HG03108 (cell line): ENCODE measurements at regions not wholly inside any gene's neighbourhood (a gene's known extent, or its start where the extent isn't known, plus 50 kb on each side); places are given as distances from the start of the nearest gene placed in this dataset.

ENCODE experiments used
- ATAC-seq: cut with Tn5 transposase; IDR thresholded peaks from one replicate; pipeline ENCODE4 v1.9.1; 2021; ENCODE audit warnings: moderate library complexity; ENCODE audit not compliant: unreplicated experiment

DNA sequence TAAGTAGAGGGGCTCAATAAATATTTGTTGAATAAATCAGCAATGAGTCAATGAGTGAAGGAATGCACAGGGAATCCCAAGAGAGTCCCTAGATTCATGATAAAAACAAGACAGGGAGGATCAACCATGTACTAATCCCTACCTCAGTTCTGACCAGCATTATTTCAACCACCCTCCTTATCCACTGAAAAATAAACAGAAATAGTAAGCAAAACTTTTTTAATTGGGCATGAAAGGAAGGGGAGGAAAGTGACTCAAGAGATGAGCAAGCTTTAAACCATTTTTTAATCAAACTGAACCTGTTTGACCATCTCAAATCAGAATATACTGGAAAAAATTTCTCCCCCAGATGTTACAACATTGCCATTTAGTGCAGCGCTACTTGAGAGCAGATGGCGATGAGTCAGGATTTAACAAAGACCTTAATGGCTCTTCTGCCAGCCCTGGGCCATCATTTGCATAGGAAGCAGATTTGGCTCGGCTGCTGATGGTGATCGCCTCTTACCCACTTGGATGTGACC is 194.8 kb upstream of the SLC30A5 start:
- ATAC-seq = no peak

DNA sequence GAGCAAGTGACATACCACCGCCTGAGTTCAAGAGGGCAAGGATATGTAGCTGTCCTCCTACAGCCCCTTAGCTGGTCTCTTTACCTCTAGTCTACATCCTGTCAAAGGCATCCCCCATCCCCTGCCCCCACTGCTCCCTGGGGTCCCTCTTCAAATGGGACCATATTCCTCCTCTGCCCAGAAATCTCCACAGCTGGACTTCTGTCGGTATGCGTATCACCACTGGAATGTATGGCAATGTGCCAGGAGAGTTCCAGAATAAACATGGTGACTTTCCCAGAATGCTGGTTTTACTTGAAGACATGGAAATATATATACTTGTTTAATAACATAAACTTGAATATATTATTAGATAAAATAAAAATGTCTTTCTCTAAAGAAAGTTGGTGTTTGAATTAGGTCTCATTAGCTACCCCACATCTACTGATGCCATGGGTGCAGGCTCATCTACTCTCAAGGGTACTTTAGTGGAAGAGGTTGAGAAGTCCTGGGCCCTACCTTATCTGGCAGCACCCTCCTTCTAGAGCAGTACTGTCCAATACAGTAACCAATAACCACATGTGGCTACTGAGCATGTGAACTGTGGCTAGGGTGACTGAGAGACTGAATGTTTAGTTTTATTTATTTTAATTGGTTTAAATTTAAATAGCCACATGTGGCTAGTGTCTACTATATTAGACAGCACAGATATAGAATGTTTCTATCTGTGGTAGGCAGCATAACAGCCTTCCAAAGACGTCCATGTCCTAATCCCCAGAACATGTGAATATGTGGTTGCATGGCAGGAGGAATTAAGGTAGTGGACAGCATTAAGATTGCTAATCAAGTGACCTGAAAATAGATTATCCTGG is 181.7 kb upstream of the SLC30A5 start:
- ATAC-seq = no peak

DNA sequence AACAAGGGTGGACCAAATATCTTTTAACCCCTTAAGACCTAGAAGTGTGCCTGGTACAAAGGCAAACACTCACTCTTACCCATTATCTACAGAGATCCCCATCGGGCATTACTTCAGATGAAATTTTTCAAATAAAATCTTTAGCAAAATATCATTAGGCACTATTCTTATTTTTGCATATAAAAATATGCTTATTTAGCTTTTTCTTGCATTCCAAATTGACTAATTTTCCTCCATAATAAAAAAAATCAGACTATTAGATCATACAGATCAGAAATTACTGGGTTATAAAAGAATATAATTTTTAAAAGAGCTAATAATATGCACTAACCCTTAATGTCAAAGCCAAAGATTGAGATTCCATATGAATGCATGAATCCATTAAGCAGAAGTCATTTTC is 178.7 kb upstream of the SLC30A5 start:
- no peak for ATAC-seq

DNA sequence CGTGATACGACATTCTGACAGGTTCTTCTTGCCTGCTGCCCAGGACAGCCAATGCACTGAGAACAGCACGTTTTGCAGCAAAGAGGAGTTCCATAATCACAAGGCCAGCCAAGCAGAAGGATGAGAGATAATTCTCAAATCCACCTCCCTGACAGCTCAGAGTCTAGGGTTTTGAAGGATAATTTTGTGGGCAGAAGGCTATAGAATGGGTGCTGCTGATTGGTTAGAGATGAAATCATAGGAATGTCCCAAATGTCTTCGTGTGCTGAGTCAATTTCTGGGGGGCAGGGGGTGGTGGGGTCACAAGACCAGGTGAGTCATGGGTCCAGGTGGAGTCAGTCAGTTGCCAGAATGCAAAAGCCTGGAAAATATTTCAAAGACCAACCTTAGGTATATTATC is 175.5 kb upstream of the SLC30A5 start:
- ATAC-seq = no peak

DNA sequence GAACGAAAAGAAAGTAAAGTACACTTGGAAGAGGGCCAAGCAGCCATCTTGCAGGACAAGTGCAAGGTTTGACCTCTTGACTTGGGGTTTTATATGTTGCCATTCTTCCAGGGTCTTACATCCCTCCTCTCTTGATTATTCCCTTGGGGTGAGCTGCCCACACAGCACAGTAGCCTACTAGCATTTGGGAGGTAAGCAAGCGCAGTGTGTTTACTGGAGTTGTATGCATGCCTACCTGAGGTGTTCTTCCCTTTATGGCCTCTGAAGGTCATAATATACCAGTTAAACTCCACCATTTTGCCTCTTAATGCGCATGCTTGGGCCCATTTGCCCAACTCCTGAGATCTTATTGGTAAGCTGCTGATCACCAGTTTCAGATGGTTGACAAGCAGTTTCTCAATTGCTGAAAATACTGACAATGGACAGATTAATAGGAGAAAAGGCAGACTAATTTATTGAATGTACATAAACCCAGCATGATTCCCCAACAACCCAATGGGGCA is 173.8 kb upstream of the SLC30A5 start:
- ATAC-seq = no peak

DNA sequence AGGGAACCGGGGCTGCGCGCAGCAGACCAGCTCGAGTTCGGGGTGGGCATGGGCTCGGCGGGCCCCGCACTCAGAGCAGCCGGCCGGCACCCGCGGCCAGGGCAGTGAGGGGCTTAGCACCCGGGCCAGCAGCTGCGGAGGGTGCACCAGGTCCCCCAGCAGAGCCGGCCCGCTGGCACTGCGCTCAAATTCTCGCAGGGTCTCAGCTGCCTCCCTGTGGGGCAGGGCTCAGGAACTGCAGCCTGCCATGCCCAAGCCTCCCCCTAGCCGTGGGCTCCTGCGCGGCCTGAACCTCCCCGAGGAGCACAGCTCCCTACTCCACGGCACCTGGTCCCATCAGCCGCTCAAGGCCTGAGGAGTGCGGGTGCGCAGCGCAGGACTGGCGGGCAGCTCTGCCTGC is 172.9 kb upstream of the SLC30A5 start:
- no peak for ATAC-seq

DNA sequence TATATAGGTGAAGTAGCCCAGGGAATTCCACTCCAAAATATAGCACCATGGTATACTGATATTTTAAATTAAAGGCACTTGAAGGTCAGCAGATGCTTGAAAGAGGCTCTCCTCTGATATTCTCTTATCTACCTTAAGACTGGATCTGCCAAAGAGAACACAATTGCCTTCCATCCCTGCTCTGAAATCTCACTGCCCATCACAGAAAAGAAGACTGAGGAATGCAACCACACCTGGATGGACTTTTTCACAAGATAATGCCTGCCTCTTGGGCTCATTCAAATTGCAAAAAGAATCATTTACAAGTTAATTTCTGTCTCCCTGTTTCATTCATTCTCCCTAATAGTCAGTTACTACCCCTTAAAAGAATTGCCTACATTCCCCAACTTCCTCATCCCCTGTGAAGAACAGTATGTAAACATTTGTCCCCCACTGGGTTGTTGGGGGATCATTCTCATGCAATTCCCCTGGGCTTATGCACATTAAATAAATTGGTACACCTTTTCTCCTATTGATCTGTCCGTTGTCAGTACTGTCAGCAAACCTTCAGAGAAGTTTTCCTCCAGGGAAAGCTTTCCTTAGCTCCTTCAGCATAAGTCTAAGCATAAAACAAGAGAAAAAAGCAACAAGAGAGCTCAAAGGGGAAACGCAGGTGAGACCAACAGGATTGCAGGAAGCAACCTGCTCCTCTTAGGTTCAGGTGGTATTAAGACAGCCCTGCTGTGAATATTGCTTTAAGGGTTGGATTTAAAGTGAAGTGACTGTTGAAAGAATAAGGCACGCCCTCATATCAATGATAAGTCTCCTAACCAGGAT is 171.4 kb upstream of the SLC30A5 start:
- no peak for ATAC-seq

DNA sequence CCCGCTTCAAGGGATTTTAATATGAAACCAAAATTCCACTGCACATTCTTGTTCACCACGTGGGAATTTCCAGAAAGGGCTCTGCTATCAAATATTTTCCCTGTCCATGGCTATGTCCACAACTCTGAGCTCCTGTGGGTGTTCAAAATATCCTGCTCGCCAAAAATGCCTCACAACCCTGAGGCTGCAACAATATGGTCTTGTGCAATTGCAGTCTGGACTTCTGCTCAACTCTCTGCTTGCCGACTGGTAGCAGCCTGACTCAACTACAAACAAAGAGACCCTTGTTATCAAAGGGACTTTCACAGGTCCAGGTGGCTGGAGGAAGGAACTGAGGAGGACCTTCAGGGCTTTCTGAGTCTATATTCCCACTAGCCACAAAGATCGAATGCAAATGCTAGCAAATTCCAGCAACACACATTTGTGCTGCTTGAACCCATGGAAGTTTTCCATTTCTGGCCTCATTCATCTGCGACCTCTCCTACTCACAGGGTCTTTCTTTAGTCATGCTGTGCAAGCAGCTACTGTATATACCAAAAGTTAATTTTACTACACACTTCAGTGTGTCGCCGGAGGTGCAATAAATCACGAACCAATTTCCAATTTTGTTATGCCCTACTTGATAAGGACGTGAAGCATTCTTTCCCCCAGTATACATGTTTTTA is 169.2 kb upstream of the SLC30A5 start:
- no peak for ATAC-seq

DNA sequence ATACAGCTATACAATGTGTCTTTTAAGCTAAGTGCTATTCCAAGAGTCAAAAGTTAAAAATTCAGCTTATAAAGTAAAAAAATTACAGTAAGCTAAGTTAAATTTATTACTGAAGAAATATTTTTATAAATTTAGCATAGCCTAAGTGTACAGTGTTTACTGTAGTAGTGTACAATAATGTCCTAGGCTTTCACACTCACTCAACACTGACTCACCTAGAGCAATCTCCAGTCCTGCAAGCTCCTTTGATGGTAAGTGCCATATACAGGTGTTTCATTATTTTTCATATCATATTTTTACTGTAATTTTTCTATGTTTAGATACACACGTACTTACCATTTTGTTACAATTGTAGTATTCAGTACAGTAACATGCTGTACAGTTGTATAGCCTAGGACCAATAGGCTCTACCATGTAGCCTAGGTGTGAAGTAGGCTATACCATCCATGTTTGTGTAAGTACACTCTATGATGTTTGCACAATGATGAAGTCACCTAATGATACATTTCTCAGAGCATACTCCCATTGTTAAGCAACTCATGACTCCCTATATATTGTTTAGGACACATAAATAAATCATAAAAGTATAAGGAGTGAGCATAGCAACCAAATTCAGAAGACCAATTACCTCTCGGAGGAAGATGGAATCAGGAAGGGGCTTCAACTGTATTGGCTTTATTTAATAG is 165.1 kb upstream of the SLC30A5 start:
- no peak for ATAC-seq

DNA sequence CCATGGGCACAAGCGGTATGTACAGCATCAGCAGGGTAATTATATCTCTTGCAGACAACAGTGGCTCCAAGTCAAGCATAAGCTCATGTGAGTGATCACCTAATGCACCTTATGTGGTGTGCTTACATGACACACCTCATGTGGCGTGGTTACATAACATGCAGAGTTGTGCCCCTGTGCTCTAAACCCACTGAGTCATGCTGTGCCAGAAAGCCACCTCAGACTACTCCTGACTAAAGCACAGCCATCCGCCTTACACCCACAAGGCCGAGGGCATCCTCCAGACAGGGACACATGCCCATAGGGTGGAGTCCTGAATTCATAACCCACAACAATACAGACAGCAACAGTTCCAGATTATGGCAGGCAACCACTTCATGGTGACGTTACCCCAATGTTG is 163.7 kb upstream of the SLC30A5 start:
- no peak for ATAC-seq

DNA sequence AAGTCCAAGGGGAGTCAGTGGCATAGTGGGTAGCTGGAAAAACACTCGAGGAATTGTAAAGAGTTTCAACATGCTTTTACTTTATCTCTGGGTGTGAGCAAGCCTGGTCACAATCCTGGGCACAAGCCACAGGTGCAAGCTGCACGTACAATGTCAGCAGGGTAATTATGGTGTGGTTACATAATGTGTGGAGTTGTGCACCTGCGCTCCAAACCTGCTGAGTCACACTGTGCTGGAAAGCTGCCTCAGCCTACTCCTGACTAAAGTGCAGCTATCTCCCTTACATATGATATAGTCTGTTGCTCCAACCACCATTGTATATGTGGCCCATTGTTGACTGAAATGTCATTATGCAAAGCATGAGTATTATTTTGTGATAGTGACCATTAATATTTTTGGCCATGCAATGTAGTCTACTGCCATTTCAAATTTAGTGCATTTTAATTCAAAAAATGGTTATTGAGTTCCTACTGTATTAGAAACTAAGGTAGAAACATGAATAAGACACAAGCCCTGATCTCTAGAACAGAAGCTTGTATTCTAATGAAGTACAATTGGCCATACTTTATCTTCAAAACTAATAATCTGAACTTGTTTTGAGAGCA is 160.9 kb upstream of the SLC30A5 start:
- no peak for ATAC-seq

DNA sequence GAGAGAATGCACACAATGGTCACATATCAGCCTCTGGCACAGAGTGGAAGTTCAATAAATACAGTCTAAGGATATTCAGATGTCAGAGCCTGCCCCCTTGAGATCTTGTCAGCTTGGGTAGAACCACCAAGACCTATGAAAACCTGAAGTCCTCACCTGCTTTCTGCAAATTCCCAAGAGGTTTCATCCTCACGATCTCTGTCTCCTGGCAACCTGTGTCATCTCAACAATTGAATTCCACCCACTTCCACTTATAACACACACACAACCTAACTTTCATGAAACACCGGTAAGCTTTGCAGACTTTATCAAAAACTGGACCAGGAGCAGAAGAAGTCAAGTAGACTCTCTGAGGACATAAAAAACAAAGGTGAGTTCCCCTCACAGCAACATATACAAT is 151.6 kb upstream of the SLC30A5 start:
- no peak for ATAC-seq

DNA sequence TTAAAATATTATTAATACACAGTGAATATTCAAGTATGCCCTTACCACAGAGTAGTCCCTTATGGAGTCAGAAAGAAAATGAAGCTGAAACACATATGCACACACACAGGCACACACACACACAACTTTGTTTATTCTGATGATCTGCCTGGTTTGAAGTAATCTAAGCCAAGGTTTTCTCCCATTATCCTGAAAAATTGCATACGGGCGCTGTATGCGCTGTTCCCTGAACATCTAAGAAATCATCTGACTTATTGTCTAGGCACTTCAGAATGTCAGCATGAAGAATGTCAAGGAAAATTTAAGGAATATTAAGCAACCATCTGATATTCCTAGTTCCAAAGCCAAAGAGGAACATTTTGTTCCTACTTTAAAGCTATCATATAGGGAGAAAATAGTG is 147.1 kb upstream of the SLC30A5 start:
- no peak for ATAC-seq

DNA sequence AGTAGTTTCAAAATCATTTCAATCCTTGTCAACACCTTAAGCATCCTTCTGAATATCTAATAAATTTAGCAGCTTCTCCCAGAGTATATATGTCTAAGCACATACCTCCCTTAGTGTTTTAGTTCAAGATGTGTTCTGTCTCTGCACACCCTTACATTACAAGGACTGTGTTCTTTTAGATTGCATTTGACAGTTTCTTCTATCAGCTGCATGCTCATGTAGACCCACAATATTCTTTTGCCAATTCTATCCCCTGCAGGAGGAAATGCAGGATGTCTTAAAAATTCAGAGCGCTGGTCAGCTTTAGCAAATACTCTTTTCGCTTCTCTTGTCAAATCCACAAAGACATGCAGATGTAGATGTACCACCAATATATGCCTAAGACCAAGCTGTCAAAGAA is 145.8 kb upstream of the SLC30A5 start:
- ATAC-seq = no peak

DNA sequence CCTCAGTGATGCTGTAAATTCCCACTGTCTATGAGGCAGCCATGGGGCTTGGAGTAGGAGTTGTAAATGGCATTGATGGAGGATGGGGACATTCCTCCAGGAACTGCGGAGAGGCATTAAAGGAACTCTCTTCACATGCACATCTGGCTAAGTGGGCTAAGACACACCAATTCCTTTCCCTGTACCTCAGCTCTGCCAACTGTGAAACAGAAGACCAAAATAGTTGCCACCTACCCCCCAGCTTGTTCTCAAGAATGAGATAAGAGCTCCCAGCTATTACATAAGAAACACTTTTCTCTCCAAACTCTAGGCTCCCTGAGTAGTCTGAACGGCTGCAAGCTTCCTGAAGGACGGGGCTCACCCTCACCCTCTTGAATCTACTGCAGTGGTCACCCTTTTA is 144.6 kb upstream of the SLC30A5 start:
- no peak for ATAC-seq

DNA sequence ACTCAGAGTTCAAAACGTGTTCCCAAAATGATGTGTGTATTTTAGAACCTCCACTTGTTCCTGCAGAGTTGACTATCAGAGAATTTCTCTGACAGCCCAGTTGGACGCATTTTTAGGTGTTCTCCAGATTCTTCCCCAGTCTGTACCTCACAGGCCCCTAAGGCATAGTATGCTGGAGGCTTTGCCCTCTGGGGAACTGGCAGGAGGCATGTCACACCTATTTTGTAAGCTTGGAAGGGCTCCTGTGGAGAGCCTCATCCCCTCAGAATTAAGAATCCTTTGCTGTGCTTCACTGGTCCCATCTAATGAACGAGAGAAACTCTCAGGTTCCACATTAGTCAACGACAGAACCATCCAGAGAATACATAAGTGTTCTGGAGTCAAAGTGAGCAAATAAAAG is 144.1 kb upstream of the SLC30A5 start:
- no peak for ATAC-seq

DNA sequence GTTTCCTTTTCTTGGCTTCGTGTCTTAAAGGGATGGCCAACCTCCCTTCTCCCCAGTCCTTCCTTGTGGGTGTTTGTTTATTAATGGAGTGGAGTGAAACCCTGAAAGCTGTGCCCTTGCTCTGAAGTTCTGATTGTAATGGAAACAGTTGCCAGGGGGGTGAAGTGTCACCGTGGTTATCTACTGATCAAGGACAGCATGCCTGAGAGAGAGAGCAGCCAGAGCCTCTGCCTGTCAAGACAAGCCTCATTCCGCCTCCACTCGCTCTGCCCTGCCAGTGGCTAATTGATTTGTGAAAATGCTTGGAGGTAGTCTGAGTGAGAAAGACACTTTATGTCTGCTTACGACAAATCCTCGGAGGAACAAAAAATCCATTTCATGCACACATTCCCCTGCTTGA is 143.7 kb upstream of the SLC30A5 start:
- ATAC-seq = no peak

DNA sequence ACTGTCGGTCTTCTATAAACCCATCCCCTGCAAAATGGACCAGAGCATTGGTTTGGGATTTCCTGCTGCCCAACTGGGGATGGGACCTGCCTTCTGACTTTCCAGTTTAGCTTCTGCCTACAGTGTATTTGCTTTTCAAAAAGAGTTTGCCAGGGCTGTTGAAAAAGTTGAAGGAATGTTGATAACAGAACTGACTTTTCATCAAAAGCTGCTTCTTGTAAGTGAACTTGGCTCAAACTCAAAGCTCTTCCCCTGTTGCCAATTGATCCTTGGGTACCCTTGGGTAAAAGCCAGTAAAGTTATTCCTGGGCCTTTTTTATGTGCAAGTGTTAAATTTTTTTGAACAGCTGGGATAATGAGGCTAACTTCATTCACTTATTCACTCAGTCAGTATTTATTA is 142.9 kb upstream of the SLC30A5 start:
- ATAC-seq = no peak

DNA sequence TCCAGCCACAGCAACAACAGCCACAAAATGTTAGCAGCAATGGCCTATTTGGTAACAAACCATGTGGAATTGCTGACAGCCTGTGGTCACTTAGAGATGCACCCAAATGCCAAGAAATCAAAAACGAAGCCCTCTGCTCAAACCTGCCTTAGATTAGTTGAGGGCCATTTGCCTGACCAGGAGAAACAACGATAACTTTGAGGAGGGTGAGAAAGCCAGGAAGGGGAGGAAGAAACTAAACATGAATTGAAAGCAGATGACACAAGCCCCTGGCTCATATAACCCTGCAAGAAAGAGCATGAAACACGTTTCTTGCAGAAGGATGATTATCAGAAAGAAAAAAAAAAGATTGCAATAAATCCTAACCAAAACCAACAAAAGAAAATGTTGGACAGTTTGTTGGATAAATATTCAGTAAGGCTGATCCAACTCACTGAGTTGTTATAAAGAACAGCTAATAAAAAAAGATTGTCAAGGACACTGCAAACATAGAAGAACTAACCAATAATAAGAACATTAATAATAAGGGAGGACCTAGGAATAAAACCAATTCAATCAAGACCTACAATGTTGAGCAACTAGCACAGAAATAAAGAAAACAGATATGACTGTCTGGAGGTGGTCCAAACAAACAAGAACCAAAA is 140.5 kb upstream of the SLC30A5 start:
- no peak for ATAC-seq
